ENCODE measurements at regions not wholly inside any gene's neighbourhood (a gene's known extent, or its start where the extent isn't known, plus 50 kb on each side); places are given as distances from the start of the nearest gene placed in this dataset.

DNA sequence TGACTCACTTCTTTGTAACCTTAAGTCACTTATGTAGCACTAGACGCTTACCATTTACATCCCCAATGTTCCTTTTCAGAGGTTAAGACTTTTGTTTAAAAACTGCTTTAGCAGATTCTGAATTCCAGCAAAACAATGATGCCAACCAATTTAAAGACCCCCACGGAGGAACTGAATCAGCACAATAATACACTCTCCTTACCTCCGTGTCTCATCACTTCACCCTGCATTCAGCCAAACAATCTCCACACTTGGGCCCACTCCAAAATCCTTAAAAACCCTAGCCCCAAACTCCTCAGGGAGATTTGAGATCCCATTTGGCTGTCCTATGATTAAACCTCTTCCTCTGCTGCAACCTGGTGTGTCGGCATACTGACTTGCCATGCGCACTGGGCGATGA is 153.9 kb downstream of the B3GNT2 start:
- TF ChIP-seq CTCF (IDR thresholded peaks at IDR 0.05; ENCODE audit: insufficient read depth, low read length): no peak
- DNase-seq (ENCODE audit: low read depth): no peak
- no peak overlapping the region for H3K4me3 ChIP-seq (ENCODE audit: low read depth, low read length)

DNA sequence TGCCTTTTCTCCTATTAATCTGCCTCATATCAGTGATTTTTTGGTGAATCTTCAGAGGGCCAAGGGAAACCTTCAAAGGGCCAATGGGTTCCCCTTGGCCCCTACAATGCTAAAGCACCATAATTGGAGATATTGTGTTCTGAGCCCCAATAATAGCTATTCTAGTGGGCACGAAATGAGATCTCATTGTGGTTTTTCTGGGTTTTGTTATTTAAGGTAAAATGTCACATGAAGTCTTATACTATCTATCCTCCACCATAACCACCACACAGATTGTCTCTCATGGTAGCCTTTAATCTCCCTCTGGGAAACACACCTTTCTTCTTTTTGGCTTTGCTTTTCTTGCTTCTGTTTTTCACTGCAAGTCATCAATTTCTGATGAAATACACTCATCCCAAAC is 152.8 kb downstream of the B3GNT2 start:
- no peak overlapping the region for H3K4me3 ChIP-seq (ENCODE audit: low read depth, low read length)
- no peak for DNase-seq (ENCODE audit: low read depth)
- no peak for TF ChIP-seq CTCF (IDR thresholded peaks at IDR 0.05; ENCODE audit: insufficient read depth, low read length)

- DNase-seq (ENCODE audit: low read depth): no peak
- H3K4me3 ChIP-seq (ENCODE audit: low read depth, low read length): no peak overlapping the region
- no peak for TF ChIP-seq CTCF (IDR thresholded peaks at IDR 0.05; ENCODE audit: insufficient read depth, low read length)
Observed at GRCh38 chr2:62347563-62348270, 151.8 kb downstream of the B3GNT2 start.

GRCh38 chr2:62344472-62344871 is 148.6 kb downstream of the B3GNT2 start:
- H3K4me3 ChIP-seq (ENCODE audit: low read depth, low read length): no peak overlapping the region
- DNase-seq (ENCODE audit: low read depth): no peak
- TF ChIP-seq CTCF (IDR thresholded peaks at IDR 0.05; ENCODE audit: insufficient read depth, low read length): no peak

DNA sequence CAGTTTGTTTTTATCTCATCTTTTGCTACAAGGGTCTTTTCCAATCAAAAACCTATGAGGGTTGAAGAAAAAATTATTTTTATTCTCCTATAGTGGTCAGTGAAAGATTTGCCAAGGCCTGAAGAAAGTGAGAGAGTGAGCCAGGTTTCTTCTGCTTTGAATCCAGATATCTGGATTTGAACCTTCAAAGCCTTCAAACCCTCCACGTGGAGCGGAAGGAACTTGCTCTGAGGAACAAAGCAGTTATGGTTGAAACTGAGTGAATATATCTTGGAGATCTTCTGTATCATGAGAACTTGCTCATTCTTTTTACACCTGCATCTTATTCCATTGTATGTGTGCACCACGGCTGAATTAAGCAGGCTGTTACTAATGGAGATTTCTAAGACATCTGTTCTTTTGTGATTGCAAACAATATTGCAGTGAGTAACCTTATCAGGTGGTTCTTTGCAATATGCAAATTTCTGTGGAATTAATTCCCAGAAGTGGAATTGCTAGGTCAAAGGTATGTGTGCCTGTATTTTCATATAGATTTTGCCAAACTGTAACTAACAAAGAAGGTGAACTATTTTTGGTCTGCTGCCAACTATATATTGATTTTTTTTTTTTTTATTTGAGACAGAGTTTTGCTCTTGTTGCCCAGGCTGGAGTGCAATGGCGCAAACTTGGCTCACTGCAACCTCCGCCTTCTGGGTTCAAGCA is 147.9 kb downstream of the B3GNT2 start:
- TF ChIP-seq CTCF (IDR thresholded peaks at IDR 0.05; ENCODE audit: insufficient read depth, low read length): no peak
- no peak for DNase-seq (ENCODE audit: low read depth)
- H3K4me3 ChIP-seq (ENCODE audit: low read depth, low read length): no peak overlapping the region

DNA sequence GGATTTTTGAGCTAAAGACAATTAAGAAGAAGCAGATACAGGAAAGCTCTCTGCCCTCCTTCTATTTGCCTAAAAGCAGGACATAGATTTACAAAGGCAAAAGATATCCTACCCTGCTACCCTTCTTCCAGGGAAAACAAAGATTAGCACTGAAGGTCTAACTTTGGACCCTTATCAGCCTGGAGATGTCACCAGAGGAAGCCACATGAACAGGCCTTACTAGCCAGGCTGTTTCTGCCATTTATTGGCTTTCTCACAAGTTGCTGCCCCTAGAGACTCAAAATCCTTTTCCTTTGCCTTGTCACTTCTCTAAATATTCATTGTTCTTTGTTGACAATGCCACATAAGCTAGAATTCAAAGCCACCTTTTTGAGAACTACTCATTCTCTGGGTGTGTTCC is 147.3 kb downstream of the B3GNT2 start:
- no peak for TF ChIP-seq CTCF (IDR thresholded peaks at IDR 0.05; ENCODE audit: insufficient read depth, low read length)
- DNase-seq (ENCODE audit: low read depth): no peak
- H3K4me3 ChIP-seq (ENCODE audit: low read depth, low read length): no peak overlapping the region

All from fibroblast of the aortic adventitia (primary cell).